ENCODE measurements at regions not wholly inside any gene's neighbourhood (a gene's known extent, or its start where the extent isn't known, plus 50 kb on each side); places are given as distances from the start of the nearest gene placed in this dataset.
A peak's percentile ranks its signal among the peaks of the same experiment; 100 is the strongest.

DNA sequence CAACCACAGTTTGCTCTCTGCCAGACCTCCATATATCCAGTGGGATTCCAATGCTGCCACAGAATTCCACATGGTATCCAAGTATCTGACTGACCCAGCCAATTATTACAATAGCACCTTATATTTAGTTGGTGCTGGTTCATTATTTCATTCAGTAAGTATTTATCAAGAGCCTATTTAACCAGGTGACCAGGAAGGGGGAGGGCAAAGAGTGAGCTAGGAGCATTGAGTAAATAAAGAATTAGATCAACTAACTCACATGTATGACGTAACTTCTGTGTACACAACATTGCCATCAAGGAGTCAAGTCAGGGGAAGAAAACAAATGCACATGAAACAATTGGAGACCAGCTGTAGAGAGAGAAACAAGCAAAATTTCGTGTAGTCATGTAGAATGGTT, 207.1 kb upstream of the PAPPA start (continued):
- TF ChIP-seq CC2D1A (CRISPR knock-in tag; IDR thresholded peaks at IDR 0.05), result no peak
- peak; percentile 55; the same call in 1 of the 2 replicates for TF ChIP-seq CREB1 (IDR thresholded peaks at IDR 0.05)
- TF ChIP-seq CREB1 (CRISPR knock-in tag; IDR thresholded peaks at IDR 0.05), result peak; percentile 67
- TF ChIP-seq, protein P1, sequence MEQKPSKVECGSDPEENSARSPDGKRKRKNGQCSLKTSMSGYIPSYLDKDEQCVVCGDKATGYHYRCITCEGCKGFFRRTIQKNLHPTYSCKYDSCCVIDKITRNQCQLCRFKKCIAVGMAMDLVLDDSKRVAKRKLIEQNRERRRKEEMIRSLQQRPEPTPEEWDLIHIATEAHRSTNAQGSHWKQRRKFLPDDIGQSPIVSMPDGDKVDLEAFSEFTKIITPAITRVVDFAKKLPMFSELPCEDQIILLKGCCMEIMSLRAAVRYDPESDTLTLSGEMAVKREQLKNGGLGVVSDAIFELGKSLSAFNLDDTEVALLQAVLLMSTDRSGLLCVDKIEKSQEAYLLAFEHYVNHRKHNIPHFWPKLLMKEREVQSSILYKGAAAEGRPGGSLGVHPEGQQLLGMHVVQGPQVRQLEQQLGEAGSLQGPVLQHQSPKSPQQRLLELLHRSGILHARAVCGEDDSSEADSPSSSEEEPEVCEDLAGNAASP (CRISPR knock-in tag; IDR thresholded peaks at IDR 0.05; ENCODE audit: borderline replicate concordance), result peak; percentile 90
- TF ChIP-seq MAZ (IDR thresholded peaks at IDR 0.05; ENCODE audit: borderline replicate concordance, low read depth, low read length), result no peak
- no peak for TF ChIP-seq MAZ (CRISPR knock-in tag; IDR thresholded peaks at IDR 0.05; ENCODE audit: low read depth)
- TF ChIP-seq ISL2 (CRISPR knock-in tag; IDR thresholded peaks at IDR 0.05), result peak; percentile 76
- TF ChIP-seq, protein P2, sequence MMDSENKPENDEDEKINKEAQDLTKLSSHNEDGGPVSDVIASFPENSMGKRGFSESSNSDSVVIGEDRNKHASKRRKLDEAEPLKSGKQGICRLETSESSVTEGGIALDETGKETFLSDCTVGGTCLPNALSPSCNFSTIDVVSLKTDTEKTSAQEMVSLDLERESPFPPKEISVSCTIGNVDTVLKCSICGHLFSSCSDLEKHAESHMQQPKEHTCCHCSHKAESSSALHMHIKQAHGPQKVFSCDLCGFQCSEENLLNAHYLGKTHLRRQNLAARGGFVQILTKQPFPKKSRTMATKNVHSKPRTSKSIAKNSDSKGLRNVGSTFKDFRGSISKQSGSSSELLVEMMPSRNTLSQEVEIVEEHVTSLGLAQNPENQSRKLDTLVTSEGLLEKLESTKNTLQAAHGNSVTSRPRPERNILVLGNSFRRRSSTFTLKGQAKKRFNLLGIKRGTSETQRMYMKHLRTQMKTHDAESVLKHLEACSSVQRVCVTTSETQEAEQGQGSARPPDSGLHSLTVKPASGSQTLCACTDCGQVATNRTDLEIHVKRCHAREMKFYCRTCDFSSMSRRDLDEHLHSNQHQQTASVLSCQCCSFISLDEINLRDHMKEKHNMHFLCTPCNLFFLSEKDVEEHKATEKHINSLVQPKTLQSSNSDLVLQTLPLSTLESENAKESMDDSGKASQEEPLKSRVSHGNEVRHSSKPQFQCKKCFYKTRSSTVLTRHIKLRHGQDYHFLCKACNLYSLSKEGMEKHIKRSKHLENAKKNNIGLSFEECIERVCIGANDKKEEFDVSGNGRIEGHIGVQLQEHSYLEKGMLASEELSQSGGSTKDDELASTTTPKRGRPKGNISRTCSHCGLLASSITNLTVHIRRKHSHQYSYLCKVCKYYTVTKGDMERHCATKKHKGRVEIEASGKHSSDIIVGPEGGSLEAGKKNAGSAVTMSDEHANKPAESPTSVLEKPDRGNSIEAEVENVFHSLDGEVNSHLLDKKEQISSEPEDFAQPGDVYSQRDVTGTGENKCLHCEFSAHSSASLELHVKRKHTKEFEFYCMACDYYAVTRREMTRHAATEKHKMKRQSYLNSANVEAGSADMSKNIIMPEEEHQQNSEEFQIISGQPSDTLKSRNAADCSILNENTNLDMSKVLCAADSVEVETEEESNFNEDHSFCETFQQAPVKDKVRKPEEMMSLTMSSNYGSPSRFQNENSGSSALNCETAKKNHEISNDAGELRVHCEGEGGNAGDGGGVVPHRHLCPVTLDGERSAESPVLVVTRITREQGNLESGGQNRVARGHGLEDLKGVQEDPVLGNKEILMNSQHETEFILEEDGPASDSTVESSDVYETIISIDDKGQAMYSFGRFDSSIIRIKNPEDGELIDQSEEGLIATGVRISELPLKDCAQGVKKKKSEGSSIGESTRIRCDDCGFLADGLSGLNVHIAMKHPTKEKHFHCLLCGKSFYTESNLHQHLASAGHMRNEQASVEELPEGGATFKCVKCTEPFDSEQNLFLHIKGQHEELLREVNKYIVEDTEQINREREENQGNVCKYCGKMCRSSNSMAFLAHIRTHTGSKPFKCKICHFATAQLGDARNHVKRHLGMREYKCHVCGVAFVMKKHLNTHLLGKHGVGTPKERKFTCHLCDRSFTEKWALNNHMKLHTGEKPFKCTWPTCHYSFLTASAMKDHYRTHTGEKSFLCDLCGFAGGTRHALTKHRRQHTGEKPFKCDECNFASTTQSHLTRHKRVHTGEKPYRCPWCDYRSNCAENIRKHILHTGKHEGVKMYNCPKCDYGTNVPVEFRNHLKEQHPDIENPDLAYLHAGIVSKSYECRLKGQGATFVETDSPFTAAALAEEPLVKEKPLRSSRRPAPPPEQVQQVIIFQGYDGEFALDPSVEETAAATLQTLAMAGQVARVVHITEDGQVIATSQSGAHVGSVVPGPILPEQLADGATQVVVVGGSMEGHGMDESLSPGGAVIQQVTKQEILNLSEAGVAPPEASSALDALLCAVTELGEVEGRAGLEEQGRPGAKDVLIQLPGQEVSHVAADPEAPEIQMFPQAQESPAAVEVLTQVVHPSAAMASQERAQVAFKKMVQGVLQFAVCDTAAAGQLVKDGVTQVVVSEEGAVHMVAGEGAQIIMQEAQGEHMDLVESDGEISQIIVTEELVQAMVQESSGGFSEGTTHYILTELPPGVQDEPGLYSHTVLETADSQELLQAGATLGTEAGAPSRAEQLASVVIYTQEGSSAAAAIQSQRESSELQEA (CRISPR knock-in tag; IDR thresholded peaks at IDR 0.05; ENCODE audit: not compliant biosample characterization), result no peak
- TF ChIP-seq, protein P3, sequence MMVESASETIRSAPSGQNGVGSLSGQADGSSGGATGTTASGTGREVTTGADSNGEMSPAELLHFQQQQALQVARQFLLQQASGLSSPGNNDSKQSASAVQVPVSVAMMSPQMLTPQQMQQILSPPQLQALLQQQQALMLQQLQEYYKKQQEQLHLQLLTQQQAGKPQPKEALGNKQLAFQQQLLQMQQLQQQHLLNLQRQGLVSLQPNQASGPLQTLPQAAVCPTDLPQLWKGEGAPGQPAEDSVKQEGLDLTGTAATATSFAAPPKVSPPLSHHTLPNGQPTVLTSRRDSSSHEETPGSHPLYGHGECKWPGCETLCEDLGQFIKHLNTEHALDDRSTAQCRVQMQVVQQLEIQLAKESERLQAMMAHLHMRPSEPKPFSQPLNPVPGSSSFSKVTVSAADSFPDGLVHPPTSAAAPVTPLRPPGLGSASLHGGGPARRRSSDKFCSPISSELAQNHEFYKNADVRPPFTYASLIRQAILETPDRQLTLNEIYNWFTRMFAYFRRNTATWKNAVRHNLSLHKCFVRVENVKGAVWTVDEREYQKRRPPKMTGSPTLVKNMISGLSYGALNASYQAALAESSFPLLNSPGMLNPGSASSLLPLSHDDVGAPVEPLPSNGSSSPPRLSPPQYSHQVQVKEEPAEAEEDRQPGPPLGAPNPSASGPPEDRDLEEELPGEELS (CRISPR knock-in tag; IDR thresholded peaks at IDR 0.05), result peak; percentile 95
- 0 out of 2 replicates have a peak, but pooled peaks have one; percentile 37 for TF ChIP-seq KDM1A (CRISPR knock-in tag; IDR thresholded peaks at IDR 0.05)
- TF ChIP-seq, protein P4, sequence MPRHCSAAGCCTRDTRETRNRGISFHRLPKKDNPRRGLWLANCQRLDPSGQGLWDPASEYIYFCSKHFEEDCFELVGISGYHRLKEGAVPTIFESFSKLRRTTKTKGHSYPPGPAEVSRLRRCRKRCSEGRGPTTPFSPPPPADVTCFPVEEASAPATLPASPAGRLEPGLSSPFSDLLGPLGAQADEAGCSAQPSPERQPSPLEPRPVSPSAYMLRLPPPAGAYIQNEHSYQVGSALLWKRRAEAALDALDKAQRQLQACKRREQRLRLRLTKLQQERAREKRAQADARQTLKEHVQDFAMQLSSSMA (CRISPR knock-in tag; IDR thresholded peaks at IDR 0.05), result no peak
- TF ChIP-seq TGIF2 (CRISPR knock-in tag; IDR thresholded peaks at IDR 0.05), result no peak
- peak; percentile 87; the same call in 1 of the 2 replicates for TF ChIP-seq FOXJ3 (CRISPR knock-in tag; IDR thresholded peaks at IDR 0.05; ENCODE audit: borderline replicate concordance)
- TF ChIP-seq FOXA3 (CRISPR knock-in tag; IDR thresholded peaks at IDR 0.05), result peak; percentile 98
- TF ChIP-seq, protein P5, sequence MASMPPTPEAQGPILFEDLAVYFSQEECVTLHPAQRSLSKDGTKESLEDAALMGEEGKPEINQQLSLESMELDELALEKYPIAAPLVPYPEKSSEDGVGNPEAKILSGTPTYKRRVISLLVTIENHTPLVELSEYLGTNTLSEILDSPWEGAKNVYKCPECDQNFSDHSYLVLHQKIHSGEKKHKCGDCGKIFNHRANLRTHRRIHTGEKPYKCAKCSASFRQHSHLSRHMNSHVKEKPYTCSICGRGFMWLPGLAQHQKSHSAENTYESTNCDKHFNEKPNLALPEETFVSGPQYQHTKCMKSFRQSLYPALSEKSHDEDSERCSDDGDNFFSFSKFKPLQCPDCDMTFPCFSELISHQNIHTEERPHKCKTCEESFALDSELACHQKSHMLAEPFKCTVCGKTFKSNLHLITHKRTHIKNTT (CRISPR knock-in tag; IDR thresholded peaks at IDR 0.05), result no peak
- TF ChIP-seq, protein P6, sequence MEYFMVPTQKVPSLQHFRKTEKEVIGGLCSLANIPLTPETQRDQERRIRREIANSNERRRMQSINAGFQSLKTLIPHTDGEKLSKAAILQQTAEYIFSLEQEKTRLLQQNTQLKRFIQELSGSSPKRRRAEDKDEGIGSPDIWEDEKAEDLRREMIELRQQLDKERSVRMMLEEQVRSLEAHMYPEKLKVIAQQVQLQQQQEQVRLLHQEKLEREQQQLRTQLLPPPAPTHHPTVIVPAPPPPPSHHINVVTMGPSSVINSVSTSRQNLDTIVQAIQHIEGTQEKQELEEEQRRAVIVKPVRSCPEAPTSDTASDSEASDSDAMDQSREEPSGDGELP (IDR thresholded peaks at IDR 0.05; ENCODE audit: borderline replicate concordance, low read depth), result peak; percentile 82; the same call in 1 of the 2 replicates
